Stimulated activated CD8-positive, alpha-beta memory T cell treated with anti-CD3 and anti-CD28 coated beads, Interleukin-15, amount 100 ng/mL, for 24 hours (primary cell): ENCODE measurements at regions not wholly inside any gene's neighbourhood (a gene's known extent, or its start where the extent isn't known, plus 50 kb on each side); places are given as distances from the start of the nearest gene placed in this dataset.

Experiments used
- DNase-seq: peaks from one replicate; pipeline ENCODE4 v3.0.0-alpha.2; 2020; ENCODE audit warnings: low read depth

DNA sequence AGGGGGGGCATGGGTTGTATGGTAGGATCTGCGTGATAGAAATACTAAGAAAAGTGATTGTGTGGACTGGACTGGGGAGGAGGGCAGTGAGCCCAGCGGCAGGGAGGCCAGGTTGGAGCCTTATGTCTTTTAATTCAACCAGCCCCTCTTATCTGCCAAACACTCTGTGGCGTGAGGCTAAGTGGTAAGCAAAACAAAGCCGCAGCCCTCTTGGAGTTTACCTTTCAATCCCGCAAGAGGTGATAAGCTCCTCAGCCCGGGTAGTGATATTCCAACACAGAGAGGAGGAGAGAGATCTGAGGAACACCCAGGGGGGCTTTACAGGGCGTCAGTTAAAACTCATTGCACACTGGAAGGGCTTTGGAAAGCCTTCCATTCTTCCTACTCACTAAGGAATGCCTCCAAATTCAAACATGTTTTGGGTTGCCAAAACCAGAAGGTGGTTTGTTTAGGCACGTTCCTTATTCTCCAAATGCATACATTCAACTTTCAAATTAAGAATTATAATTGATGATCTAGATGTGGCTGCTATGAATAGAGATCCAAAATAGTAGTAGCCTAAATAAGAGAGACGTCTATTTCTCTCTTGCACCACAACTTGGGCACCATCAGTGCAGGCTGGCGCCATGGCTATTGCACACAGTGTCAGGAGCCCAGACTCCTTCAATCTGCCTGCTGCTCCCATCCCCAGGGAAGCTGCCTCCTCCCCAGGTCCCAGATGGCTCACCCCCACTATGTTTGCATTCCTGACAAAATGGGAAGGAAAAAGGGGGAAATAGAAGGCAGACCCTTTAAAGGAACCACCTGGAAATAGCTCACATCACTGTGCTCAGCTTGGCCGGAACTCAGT is 75.1 kb upstream of the FSTL4 start:
- no peak for DNase-seq

DNA sequence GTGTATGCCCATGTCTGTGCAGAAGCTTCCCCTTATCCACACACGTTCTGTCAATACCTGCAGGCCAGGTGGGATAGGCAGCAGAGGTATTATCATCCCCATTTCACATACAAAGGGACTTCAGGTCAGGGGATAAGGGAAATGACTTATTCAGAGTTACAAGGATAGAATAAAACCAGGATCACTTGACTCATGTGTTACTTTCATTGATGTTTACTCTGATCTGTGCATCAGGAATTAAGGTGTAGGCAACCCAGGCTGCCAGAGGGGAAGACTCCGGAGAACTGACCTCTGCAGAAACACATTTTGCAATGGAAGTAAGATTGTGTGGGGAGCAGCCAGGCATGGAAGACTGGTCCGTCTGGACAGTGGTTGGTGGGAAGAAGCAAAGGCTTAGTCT is 74.2 kb upstream of the FSTL4 start:
- no peak for DNase-seq

DNA sequence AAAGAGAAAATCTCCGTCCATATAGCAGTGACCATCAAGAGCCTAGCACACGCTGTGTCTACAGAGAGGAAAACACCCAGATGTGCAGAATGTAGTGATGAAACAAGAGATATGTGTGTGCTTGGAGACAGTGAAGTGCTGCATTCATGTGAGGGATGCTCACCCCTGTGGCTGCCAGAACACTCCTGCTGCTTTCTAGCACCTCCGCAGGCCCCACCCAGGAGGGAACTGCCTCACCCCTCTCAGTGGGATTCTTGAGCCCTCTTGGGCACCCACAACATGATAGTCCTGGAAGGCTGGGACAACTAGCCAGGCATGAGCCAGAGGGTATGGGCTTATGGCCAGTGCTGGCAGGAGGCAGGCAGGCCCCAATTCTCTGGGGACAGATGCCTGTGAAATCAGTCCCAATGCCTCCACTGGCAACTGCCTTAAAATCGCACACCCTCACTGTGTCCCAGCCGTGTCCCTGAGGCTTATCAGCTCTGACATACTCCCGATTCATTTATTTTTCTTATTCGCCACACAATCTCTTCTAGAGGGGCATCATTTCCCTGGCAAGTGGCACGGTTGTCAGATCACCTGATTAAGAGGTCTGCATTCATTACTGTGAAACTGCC is 73.2 kb upstream of the FSTL4 start:
- DNase-seq = no peak

DNA sequence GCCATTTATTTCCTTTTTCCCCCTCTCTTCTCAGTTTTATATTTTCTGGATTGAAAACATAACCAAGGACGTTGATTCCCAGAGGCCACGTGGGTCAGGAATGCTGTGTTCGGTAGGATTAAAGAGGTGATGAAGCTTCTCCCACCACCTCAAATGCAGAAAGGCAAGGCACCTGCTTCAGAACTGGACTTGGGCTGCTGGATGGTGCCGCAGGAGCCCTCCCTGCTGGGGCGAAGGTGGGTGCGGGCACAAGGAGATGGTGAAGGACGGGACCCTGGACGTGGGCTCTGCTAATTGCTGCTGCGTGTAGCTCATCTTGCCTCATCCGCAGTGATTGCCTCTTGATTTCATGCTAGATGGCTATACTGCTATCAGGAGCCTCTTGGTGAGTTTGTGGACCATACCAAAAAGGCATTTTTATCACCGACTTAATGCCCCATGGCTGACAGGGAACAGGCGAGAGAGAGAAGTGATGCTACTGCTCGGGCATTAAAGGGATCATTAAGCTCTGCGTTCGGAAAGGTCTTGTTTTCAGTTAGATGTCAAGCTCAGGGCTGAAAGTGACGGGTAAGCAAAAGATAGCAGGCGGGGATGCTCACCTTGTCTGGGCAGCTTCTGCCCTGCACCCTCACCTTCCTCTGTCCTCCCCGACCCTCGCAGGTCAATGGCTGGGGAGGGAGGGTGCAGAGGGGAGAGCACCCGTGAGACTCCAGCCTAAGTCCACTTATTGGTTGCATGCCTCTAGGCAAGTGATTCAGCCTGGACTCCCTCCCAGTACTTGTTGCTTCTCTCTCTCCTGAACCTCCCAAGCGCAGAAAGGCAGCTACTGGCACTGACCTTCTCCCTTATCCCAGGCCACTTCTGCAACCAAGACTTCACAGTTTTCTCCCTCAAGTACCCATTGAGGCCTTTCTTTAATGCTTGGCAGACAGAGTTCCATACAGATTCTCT is 71.6 kb upstream of the FSTL4 start:
- DNase-seq = no peak

DNA sequence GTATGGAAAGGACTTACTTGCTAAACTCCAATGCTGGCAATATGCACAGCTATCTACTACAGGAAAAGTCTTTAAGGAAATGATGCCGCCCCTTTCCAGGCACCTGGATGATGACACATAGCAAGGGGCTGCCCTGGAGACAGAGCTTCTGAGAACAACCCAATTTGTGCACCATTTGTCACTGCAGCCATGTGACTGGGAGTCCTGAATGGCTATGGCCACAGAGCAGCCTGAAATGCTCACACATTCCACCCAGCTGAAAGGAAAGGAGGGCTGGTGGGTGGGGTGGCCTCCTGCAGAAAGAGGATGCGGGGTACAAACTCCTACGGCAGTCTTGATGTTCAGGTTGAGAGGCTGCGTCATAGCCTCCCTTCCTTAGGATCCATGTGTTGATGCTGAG is 70.1 kb upstream of the FSTL4 start:
- no peak for DNase-seq

DNA sequence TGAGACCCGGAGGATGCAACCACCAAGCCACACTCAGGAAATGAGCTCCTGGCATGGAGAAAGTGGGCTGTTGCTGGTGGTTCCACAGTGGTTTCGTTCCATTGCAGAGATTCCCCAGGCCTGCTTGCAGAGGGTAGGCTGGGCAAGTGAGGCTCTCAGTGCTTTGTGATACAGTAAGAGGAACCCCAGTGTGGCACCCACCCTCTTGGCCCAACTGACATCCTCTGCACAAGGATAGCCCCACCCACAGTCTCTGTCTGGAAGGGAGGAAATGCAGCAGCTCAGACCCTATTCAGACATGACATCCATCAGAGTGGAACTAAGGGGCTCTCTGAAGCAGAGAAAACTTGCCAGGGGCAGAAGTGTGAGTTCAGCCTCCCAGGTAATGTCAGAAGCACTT is 69.6 kb upstream of the FSTL4 start:
- DNase-seq = no peak

DNA sequence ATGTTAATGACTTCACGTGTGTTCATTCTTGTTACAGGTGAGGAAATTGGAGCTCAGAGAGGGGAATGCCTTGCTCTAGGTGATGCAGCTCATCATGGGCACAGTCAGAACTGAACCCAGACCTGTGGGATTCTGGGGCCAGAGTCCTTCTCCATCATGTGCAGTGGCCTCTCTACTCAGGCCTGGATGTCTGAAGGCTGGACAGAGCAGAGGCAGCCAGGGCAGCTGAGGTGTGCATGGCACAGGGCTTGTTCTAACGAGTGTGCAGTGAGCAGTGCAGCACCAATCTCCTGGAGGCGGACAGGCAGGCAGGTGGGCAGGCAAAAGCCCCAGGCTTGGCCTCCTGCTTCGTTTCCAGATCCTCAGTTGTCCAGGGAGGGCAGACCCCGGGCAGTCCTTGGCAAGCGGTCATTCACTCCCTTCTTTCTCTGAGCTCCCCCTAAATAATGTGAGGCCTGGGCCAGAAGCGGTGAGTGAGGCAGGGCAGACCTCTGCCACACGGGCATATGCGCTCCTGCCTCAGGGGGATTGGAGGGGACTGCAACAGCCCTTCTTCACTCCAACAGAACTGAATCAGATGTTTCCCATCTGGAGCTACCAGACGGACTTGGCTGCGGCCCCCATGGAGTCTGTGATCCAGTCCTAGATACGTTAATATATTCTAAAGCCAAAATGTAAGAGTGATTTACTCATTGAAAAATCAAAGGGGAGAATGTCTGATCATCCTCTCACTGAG is 68.7 kb upstream of the FSTL4 start:
- no peak for DNase-seq

DNA sequence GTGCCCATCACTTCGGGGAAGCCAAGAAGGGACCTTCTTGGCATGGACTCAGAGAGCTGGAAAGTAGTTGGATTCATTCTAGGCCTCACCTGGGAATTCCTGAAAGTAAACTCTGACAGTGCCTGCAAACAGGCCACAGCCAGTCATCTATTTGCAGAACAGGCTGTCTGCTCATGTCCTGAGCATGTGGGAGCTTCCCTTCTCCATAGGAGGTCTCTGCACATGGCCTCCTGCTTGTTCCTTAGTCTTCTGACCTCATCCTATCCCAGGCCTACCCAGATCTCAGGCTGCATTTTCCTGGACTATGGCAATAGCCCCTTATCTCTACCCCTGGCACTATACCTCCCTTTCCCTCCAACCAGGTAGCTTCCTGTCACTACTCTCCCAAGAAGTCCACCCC is 67.2 kb upstream of the FSTL4 start:
- DNase-seq = no peak

DNA sequence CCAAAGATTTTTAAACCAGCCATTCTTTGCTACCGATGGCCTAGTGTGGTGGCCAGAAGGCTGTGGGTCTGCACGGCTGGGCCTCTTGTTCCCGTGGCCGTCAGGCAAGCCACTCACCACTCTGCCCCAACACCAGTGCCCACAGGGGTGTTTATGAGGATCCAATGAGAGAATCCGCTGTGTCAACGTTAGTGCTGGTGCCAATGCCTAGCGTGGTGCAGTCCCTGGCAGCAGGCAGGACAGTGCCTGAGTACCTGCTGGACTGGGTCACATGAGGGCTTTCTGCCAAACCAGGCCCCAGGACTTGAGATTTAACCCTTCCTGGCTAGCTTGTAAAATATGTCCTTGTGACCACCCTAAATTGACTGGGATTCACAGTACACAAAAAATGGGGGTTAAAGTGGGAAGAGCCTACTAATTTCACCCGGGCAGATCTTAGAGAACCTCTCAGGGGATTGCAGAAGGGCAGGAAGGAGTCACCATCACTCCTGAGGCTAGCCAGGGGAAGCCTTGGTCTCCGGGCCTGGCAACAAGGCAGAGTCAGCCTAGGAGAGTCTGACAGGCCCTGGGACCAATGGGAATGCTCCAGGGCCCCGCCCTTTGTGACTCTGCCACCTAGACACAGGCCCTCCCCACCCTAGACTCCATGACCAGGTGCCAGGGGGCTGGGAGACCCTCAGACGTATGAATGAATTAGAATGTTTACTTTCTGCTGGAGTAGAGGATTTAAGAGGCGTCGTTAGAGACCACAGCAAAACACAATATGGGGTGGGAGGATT is 63.2 kb upstream of the FSTL4 start:
- no peak for DNase-seq

DNA sequence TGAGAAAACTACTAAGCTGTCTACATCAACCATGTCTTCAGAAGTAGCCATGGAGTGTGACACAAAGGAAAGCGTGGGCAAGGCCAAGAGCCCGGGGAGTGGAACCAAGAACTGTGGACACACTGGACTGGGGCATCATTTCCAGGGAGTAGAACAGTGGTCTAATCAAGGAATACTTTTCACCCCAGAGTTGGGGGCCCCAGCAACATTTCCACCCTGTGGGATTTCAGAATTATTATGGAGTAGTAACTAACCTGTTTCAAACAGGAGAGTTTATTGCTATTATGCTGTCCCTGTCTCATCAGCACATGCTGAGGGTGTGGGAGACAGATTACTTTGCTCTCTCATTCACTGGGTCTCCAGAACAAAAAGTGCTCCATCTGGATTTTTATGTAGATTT is 58.0 kb upstream of the FSTL4 start:
- DNase-seq = no peak

DNA sequence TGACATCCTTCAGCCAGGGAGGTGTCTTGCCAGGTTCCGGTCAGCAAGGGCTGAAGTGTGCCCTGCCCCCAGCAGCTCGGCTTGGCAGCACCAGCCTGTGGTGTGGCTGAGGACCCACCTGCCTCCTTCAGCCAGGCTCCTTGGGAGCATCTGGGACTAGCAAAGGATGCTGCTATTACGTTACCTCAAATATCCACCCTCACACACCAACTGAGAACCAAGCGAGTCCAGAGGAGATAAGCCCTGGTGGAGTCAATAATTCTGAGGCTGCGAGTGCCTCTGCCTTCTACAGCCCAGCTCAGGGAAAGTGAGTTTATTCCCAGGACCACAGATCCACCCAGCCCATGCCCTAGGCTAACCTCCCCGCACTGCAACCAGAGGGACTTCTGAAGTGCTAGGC is 57.1 kb upstream of the FSTL4 start:
- DNase-seq = no peak

DNA sequence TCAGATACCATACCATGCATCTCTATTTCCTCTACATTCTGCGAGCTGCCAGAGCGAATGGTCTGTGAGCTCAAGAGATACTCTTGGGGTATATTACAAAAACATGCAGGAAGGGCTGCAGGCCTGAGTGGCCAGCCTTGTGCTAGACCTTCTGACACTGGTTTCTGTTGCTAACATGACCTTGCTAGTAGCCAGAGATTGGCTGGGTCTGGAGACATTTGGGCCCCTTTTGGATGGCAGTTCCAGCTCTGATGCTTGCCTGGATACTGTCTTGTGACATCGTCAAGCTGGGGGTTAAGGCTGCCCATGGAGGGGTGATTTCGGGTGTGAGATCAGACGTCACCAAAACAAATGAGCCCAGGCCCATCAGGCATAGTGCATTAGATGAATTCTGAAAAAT is 56.1 kb upstream of the FSTL4 start:
- DNase-seq = no peak

DNA sequence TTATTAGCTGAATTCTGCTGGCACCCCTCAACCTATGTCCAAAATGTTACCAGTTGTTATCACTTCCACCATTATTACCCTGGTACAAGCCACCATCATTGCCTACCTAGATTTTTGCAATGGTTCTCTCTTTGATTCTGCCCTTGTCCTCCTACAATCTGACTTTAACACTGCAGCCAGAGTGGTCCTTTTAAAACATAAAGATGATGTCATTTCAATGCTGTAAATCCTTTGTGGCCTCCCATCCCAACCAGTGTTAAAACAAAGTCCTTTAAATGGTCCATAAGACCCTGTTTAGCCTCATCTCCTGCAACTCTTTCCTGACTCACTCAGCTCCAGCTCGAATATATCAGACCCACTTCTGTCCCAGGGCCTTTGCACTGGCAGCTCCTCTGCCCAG is 54.9 kb upstream of the FSTL4 start:
- no peak for DNase-seq

DNA sequence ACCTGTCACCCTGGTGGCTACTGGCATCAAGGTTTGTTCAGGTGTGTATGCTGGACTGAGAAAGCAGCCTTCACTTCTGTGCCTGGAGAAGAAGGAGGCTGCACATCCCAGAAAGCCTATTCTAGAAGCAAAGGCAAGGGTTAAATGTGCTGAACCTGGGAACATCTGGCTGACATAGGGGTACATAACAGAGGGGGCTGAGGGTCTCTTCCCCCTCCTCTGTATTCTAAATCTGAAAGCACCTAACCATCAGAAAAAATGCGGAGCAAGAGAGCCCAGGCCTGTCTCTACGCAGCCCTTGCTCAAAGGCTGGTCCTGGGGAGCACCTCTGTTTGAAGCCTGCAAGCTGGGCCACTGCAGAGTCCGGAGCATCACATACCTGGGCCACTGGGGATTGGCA is 53.2 kb upstream of the FSTL4 start:
- DNase-seq = no peak

DNA sequence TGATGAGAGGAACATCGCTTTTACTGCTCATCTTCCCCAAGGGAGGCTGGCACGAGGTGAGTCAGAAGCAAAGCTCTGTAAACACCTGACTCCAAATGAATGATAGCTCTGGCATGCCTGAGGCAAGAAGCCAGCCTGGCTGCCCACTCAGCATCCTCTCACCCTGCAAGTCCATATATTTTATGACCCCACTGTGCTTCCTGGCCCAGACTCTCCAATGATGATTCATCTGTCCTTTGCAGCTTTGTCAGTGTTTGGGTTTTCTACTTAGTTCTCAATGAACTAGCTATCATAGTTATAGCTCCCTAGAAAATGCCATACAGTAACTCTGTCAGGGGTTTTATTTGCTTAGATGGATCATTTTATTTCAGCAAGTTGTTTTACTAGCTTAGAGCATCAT is 52.1 kb upstream of the FSTL4 start:
- DNase-seq = no peak

DNA sequence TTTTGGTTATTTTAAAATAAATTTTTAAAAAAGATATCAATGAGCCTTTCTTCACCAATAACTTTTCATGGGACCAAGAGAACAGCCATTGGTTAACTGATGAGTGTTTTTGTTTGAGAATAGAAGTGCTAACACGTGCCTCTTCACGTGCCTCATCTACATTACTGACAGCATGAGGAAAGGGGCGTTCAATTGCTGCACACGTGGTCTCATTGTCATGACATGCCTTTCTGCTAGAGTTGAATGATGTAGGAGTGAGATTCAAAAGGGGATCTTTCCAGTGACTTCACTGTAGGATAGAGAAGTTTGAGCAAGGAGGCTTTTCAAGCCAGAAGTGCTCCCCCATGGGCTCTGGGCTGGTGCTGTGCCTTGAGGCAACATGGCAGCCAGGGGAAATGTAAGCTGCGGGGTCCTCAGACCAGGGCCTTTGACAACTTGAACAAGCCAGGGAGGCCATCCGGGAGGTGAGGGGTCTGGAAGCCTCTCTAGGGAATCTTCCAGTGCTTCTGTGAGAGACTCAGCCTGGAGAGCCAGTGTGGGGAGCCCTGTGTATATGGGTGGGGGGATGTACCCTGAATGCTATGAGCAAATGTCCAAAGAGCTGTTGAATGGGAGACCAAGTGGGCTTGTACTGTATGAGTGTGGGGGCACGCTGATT is 51.2 kb upstream of the FSTL4 start:
- no peak for DNase-seq

DNA sequence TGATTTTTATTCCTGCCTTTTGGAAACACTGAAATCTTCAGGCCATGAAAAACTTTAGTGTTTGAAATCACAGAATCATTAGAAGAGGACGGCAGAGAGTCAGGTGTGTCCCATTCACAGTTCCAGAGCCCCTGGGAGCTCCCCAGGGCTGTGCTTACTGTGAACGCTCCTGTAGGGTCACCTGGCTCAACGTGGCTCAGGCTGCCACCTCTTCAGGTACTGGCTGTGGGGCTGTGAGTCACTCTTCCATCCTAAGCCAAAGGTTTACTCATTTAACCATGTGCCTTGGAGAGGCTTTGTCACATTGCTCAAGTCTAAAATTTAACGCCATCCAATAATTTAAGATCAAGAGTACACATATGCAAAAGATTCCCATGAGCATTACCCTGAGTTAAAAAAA is 50.2 kb upstream of the FSTL4 start:
- DNase-seq = no peak
